ENCODE measurements at regions not wholly inside any gene's neighbourhood (a gene's known extent, or its start where the extent isn't known, plus 50 kb on each side); places are given as distances from the start of the nearest gene placed in this dataset.
"Not testable (repeated sequence)": the region's sequence is repeated elsewhere in the genome, so short reads cannot be mapped to it uniquely, and the experiment has no call there.

DNA sequence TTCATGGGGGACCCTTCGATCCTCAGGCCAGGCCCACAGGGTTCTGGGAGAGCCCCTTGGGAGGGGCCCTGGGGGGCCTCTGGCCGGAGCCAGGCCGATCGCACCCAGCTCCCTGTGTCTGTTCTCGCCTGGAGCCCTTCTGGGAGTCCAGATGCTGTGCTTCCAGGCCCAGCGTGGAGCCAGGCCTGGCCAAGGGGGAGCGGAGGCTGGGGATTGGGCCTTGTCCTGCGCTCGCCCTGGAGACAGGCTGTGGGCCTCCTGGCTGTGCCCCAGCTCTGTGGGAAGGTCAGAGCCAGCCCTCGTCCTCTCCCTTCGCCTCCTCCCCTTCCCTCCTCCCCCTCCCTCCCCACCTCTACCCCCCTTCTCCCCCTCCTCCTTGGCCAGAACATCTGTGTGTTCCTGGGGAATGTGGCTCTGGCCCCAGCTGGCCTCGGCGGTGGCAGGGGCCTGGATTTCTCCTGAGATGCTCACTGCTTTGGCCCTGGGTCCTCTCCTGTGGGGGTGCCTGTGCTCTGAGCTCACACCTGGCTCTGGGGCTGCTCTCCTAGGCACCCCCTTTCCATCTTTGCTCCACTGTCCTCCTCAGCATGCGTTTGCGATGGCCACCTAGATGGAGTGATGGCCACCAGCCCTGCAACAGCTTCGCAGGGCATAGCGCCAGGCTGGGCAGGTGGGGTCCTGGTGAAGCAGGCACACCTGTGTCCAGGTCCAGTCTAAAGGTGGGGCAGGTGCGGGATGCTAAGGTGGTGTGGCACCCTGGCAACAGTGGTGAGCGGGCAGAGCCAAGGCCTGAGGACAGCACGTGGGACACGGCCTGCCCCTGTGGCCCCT lies 90.6 kb upstream of the CIBAR2 start:
- no peak for DNase-seq (ENCODE audit: low read depth in 2 of 2)

DNA sequence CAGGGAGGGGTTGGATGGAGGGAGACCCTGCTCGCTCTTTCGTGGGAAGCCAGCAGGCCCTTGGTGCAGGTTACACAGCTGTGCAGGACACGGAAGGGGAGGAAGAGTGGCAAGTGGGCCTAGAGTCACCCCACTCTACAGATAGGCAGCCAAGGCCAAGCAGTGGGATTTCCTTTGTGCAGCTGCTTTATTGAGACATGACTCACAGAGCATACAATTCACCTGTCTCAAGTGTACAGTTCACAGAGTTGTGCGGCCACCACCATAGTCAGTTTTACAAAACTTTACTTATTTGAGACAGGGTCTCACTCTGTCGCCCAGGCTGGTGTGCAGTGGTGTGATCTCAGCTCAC lies 91.2 kb upstream of the CIBAR2 start:
- DNase-seq (ENCODE audit: low read depth in 2 of 2) = no peak

DNA sequence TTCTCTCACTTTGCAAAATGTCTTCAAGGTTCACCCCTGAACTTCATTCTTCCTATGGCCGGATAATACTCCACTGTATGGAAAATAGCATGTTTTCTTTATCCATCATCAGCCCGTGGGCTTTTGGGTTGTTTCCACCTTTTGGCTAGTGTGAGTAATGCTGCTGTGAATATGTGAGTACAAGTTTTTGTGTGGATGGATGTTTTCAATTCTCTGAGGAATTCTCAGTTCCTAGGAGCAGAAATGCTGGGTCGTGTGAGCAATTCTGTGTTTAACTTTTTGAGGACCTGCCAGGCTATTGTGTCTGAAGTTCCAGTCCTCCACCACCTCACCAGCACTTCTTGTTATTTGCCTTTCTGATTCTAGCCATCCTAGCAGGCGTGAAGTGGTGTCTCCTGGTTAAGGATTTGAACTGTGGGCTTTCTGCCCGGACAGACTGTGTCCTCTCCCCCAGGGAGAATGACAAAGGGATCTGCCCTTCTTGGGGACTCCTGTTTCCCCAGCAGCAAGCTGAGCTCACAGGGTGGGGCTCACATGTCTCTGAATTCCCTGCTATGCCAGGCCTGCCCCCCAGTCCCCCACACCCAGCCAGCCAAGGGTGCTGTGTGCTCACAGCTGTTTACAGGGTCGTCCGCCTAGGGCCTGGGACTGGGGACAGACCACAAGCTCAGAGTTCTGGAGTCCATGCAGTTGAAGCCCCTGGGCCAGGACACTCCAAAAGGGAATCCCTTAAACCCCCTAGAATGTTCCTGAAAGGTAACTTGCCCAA lies 92.2 kb upstream of the CIBAR2 start:
- DNase-seq (ENCODE audit: low read depth in 2 of 2) = no peak

DNA sequence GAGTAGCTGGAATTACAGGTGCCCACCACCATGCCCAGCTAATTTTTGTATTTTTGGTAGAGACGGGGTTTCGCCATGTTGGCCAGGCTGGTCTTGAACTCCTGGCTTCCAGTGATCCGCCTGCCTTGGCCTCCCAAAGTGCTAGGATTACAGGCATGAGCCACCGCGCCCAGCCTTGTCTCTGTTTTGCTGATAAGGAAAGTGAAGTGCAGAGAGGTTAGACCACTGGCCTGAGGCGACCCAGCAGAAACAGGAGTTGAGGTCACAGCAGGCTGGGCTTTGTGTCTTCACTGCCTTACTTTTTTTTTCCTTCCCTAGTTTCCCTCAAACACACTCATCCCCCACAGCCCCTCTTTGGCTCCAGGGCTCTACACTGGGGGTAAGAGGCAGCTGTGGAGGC lies 93.0 kb upstream of the CIBAR2 start:
- DNase-seq (ENCODE audit: low read depth in 2 of 2) = not testable (repeated sequence)

DNA sequence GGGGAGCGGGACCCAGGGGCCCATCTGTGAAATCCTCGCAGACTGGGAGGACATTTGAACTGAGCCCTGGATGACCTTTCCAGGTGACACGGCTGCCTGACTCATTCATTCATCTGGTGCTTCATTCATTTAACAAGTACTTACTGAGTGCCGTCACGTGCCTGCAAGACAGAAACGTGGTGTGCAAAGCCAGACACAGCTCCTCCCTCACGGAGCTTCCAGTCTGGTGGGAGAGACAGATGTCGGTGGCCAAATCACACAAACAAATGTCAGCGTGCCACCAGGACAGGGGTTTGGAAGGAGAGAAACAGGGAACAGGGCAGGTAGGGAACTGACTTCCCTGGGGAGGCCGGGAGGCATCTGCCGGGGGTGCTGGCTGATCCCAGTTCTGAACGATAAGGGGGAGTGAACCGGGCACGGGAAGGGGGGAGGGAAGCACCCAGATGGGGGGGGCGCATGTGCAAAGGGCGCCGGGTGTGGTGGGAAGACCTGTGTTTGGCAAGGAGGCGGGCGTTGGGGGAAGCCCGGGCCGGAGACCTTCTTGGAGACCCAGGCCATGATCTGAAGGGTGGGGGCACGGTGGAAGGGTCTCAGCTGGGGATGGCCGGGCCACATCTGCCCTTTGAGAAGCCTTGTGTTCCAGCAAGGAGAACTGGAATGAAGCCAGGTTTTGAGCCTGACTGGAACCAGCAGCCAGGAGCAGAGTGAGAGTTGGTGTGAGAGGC lies 93.6 kb upstream of the CIBAR2 start:
- DNase-seq (ENCODE audit: low read depth in 2 of 2) = no peak

DNA sequence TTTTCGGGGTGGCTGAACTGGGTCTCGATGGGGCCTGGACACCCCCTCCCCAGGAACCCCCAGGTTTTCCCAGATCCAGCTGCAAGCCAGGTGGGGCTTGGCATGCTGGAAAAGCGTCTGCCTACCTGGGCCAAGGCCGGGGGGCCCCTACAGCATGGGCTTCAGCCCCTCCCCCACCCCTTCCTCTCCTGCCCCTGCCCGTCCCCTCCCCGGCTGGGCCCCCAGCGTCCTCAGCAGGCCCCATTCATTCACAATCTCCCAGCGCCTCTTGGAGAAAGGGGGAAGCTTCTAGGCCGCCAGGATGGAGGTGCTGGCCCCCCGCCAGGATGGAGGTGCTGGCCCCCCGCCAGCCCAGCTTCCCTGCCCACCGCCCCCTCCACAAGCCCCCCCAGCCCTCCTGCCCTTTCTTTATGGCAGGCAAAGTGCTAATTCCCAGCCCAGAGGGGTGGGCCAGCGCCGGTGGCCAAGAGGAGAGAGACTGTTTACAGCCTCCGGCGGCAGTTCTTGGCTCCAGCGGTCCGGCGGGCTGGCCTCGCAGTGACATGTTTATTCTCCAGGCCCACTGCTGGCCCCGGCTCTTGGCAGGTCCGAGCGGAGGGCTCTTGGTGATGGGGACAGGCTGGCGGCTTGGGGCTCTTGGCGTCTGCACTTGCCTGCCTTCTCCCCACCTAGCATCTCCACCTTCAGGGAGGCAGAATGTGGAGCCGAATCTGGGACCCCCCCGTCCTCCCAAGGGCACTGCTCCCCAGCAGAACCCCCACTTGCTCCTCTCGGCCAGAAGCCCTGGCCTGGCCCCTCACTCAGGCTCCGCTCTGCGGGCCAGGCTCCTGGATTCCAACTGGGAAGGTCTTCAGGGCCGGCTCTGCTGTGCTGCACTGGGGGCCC lies 94.4 kb upstream of the CIBAR2 start:
- DNase-seq (ENCODE audit: low read depth in 2 of 2) = no peak

DNA sequence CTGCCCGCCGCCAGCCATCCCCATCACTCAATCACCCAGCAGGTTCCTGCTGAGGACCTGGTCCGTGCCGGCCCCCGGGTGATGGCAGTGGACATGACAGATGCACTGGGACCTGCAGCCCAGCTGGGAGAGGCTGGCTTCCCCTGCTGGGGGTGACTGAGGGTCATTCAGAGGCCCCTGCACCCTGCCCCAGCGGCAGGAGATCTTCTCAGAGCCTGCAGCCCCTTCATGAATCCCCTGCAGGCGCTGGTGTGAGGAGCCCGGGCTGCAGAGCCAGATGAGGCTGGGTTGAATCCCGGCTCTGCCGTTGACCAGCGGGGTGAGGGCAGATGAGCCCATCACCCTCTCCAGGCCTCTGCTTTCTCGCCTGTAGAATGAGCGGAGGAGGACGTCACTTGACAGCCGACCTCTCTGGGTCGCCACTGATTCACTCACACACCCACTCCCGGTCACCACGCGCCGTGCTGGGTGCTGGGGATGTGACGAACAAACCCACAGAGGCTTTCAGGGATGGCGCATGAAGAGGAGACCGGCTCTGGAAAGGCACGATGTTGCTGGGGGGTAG lies 95.2 kb upstream of the CIBAR2 start:
- DNase-seq (ENCODE audit: low read depth in 2 of 2) = no peak

DNA sequence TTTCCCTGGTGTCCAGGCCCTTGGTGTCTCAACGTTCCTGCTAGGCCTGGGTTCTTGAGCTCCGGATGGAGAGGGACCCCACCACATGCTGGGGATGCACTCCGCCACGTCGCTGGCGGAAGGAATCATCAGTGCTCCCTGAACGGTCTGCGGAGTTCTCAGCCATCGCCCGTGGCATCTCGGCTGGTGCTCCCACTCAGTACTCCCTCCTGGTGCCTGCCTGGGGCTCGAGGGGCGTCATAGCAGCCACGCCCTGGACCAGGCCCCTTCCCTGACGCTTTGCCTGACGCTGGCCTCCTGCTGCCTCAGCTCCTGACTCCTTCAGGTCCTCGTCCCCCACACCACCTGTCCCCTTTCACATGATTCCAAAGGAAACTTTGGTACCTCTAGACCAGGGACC lies 95.9 kb upstream of the CIBAR2 start:
- no peak for DNase-seq (ENCODE audit: low read depth in 2 of 2)

DNA sequence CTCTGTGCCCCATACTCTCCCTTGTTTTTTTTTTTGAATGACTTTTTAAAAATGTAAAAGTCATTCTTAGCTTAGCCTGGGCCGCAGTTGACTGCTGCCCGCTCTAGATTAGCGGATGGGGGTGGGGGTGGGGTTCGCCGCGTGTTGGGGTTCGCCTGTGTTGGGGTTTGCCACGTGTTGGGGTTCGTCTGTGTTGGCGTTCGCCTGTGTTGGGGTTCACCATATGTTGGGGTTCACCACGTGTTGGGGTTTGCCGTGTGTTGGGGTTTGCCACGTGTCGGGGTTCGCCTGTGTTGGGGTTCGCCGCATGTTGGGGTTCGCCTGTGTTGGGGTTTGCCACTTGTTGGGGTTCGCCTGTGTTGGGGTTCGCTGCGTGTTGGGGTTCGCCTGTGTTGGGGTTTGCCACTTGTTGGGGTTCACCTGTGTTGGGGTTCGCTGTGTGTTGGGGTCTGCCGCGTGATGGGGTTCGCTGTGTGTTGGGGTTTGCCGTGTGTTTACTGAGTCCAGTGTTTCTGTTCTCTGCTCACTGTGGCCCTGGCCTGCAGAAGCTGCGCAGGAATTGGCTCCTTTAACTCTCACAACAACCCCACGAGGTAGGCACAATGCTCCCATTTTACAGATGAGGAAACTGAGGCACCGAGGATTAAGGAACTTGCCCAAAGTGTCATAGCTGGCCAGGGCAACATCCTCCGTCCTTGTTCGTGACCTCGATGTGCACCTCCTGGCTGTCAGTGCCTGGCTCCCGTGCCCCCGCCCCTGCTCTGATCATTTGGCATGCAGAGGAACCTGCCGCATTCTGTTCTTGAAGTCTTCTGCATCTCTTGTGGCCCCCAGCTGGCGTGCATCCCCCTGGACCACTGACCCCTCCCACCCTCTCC lies 96.6 kb upstream of the CIBAR2 start:
- DNase-seq (ENCODE audit: low read depth in 2 of 2) = no peak

DNA sequence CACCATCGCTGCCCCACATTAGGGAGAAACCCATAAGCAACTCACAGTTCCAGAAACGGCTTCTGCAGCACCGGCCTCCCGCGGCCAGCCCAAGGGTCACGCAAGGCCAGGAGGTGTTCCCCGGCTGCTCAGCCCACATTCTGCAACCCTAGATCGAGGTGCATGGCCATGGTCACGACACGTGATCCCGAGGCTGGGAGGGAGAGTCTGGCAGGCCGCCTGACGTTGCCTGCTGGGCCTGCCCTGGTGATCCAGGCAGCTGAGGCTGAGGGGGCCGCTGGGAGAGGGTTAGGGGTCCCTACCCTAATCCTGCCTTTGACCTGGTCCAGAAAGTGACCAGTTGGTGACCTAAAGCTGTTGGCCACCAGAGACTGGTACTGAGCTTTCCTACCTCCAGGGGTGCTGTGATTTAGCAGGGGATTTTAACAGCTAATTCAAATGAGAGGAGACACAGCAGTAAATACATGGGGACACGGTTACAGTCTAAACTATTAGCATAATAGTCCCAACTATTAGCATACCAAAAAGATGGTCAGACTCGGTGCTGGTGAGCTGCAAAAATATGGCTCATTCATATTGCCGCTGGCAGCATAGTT lies 97.4 kb upstream of the CIBAR2 start:
- no peak for DNase-seq (ENCODE audit: low read depth in 2 of 2)

DNA sequence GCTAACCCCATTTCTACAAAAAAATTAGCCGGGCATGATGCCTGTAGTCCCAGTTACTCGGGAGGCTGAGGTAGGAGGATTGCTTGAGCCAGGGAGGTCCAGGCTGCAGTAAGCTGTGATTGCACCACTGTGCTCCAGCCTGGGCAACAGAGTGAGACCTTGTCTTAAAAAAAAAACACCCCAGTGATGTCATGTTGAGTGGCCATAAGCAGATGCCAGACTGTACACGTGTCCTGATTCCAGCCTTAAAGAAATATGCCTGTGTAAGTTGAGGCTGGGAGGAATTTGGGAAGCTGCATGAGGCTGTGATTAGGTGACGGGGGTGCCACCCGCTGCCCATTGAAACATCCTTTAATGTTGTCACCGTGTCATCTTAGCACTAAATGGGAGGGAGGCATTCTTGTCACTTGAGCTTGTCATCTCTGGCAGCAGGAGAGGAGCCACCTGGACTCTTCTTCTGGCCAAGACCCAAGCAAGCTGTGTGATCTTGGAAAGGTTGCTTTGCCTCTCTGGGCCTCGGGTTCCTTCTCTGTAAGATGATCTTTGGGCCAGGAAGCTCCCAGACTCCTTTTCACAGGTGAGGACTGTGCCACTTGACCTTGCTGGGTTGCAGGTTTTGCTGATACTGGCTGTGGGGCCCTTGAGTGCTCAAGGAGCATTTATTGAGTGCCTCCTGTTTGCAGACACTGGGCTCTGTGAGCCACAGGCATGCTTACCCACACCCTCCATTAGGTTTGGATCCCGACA lies 98.3 kb upstream of the CIBAR2 start:
- no peak for DNase-seq (ENCODE audit: low read depth in 2 of 2)

DNA sequence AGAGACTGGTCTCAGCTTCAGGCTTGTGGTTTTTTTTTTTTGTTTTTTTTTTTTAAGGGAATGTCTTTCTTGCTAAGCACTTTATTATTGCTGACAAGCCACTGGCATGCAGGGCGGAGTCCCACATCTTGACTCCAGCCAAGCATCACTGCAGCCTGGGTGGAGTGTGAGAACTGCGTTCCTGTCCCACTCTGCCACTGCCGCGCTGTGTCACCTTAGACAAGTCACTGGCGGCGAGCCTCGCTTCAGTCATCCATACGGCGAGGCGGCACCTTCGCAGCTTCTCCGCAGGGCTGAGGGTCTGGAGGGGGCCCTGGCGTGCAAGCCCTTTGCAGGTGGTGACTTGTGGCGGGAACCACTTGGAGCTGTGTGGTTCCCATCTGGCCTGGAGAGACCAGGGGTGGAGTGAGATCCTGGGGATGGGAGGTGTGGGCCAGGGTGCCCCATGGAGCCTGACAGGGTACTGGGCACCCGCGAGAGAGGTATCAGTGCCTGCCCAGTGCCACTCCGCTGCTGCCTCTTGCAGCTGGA lies 99.1 kb upstream of the CIBAR2 start:
- DNase-seq (ENCODE audit: low read depth in 2 of 2) = no peak

DNA sequence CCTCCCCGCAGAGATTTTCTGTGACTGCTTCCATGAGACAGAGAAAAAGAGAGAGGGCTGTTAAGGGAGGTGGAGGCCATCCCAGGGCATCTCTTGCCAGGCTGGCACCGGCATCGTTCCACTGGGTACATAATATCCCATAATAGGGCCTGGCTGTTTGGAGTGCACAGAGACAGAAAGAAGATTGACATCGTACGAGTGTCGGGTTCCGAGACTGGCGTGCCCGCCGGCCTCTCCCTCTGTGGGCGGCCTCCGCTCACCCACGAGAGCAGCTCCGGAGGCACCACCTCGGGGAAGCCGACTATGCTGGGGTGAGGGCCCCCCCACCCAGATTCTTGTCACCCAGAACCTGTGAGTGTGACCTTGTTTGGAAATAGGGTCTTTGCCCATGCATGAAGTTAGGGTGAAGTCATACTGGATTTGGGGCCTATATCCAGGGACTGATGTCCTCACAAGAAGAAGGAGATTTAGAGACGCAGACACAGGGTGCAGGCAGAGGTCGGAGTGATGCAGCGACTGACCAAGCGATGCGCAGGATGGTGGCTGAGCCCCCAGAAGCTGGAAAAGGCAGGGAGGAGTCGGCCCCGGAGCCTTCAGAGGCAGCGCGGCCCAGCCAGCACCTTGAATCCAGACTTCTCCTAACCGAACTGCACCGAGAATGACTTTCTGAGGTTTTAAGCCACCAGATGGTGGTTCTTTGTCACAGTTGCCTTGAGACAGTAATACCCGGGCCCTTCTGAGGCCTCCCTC lies 101.8 kb upstream of the CIBAR2 start:
- no peak for DNase-seq (ENCODE audit: low read depth in 2 of 2)

DNA sequence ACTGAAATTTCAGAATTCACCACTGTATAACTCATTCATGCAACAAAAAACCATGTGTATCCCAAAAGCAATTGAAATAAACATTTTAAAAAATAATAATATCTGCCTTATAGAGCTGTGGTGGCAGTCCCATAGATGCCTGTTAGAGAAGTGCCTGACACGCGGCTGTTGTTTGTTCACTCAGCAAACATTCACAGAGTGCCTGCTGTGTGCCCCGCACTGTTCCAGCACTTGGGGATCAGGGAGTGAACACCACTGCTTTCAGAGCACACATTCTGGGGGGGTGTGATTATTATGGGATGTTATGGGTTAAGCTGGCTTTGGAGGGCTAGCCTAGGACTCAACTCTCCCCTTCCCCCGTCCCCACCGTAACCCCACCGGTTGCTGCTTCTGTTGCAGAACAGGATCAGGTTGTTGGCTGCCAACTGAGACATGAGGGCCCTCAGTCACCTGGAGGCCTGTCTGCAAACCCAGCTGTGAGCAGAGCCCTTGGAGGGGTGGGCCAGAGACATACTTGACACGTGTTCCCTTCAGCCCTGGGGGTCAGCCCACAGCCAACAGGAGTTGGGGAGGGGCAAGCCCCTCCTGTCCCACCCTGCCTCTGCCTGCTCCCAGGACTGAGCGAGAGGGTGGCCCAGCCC lies 103.3 kb upstream of the CIBAR2 start:
- DNase-seq (ENCODE audit: low read depth in 2 of 2) = no peak

DNA sequence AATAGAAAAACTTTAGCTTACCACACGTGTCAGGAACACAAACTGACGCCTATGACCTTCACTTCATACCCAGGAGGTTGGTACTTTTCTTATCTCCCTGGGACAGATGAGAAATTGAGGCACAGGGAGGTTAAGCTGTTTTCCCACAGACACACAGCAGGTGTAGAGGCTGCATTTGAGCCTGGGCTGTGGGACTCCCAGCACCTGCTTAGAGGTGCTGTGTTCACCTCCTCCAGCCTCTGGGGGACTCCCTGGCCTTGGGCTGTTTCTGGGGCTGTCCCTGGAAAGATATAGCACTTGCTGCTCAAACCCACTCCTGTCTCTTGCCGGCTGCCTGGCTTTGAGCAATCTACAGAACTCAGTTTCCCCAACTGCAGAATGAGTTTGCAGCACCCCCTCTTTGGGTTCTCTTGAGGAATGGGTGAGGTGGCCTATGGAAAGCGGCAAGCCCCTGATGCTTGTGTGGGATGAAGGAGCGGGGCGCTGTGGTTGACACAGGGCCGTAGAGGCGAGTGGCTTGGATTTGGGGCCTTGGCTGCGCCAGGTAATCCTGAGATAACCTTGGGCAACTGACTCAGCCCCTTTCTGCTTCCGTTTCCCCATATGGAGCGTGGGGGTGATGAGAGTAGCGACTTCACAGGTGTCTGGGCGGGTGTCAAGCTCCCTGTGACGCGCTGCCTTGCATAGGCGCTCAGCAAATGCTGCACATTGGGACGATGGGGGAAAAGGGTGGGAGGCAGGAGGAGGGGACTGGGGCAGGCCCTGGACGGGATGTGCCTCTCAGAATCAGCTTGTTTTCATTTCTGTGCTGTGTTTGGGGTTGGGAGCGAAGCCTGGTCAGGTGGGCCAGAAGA lies 104.5 kb upstream of the CIBAR2 start:
- DNase-seq (ENCODE audit: low read depth in 2 of 2) = no peak

DNA sequence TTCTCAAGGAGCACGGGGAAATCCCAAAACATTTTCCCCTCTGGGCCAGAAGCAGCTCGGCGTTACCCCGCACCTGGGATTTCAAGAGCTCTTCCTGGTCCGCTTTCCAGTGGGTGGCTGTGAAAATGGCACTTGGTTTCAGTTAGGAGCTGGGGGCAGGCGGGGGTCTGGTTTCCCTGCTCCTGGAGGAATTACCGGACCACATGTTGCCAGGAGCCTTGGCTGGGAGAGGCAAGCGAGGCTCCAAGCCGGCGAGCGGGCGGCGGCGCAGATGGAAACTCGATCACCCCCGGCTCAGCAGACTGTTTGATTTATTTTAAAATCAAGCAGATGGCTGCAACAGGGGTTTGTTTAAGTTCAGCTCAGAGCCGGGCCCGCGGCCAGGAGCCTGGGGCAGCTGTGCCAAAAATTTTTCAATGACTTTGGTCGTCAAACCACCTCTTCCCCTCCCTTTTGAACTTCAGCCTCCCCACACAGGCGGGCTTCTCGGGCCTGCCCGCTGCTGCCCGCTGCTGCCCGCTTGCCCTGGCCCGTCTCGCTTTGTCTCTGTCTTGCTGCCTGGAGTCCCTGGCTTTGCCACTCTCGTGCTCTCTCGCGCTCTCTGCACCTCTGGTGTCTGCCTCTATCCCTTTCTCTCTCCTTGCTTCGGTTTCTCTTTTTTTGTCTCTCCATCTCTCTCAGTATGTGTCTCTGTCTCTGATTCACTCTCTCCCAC lies 108.0 kb upstream of the CIBAR2 start:
- DNase-seq (ENCODE audit: low read depth in 2 of 2) = no peak

Measured in stimulated activated CD4-positive, alpha-beta T cell treated with anti-CD3 and anti-CD28 coated beads, Interleukin-1b, Interleukin-23, amount 100 ng/mL, for 4 hours (primary cell).